ENCODE measurements at regions not wholly inside any gene's neighbourhood (a gene's known extent, or its start where the extent isn't known, plus 50 kb on each side); places are given as distances from the start of the nearest gene placed in this dataset.

GRCh38 chr14:66293533-66294105 lies 192.6 kb upstream of the CCDC196 start:
- Histone ChIP-seq H3K36me3 (ENCODE audit: control insufficient read depth, insufficient read depth, low read length) (no peaks in the 10 kb centered on the region), H3K9me3 (ENCODE audit: control insufficient read depth, low read length) (peaks cover 6% of the 10 kb centered on the region), H3K27ac (ENCODE audit: low read depth, low read length) (no peak overlapping the region), H3K27me3 (ENCODE audit: control insufficient read depth, insufficient read depth, low read length, poor library complexity, severe bottlenecking) (no peaks in the 10 kb centered on the region), H3K4me1 (ENCODE audit: control insufficient read depth, insufficient read depth, low read length) (no peaks in the 10 kb centered on the region), H3K4me3 (ENCODE audit: low read length) (no peak overlapping the region), H3K9ac (ENCODE audit: extremely low read depth, low read length, poor library complexity, severe bottlenecking) (no peak overlapping the region)
- Mint-ChIP-seq H3K9me3 (peaks cover 5% of the 10 kb centered on the region), H3K27ac (no peak overlapping the region), H3K4me3 (no peak overlapping the region), H3K36me3 (ENCODE audit: low read depth) (no peaks in the 10 kb centered on the region), H3K27me3 (ENCODE audit: insufficient read depth) (peaks cover 12% of the 10 kb centered on the region), H3K4me1 (no peaks in the 10 kb centered on the region)
- TF ChIP-seq, protein P1, sequence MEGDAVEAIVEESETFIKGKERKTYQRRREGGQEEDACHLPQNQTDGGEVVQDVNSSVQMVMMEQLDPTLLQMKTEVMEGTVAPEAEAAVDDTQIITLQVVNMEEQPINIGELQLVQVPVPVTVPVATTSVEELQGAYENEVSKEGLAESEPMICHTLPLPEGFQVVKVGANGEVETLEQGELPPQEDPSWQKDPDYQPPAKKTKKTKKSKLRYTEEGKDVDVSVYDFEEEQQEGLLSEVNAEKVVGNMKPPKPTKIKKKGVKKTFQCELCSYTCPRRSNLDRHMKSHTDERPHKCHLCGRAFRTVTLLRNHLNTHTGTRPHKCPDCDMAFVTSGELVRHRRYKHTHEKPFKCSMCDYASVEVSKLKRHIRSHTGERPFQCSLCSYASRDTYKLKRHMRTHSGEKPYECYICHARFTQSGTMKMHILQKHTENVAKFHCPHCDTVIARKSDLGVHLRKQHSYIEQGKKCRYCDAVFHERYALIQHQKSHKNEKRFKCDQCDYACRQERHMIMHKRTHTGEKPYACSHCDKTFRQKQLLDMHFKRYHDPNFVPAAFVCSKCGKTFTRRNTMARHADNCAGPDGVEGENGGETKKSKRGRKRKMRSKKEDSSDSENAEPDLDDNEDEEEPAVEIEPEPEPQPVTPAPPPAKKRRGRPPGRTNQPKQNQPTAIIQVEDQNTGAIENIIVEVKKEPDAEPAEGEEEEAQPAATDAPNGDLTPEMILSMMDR (conservative IDR thresholded peaks at IDR 0.05) = no peak
- no peak for DNase-seq
- 81 to 94% methylated on average over 2 to 3 of the region's 3 CpGs for WGBS, 2 experiments (ENCODE audit: insufficient coverage in 1 of 2, insufficient read length in 1 of 2)

- no peaks in the 10 kb centered on the region for H3K4me1 ChIP-seq (ENCODE audit: control insufficient read depth, insufficient read depth, low read length)
- no peaks in the 10 kb centered on the region for H3K36me3 ChIP-seq (ENCODE audit: control insufficient read depth, insufficient read depth, low read length)
- WGBS, 2 experiments (ENCODE audit: insufficient coverage in 1 of 2, insufficient read length in 1 of 2) = 79 to 98% methylated on average over 2 of the region's 2 CpGs
- H3K9ac ChIP-seq (ENCODE audit: extremely low read depth, low read length, poor library complexity, severe bottlenecking) = no peak overlapping the region
- H3K9me3 ChIP-seq (ENCODE audit: control insufficient read depth, low read length) = no peaks in the 10 kb centered on the region
- Mint-ChIP-seq H3K27me3 (ENCODE audit: insufficient read depth) (peaks cover 20% of the 10 kb centered on the region), H3K27ac (no peak overlapping the region), H3K4me3 (no peak overlapping the region), H3K4me1 (no peaks in the 10 kb centered on the region), H3K9me3 (peaks cover 17% of the 10 kb centered on the region), H3K36me3 (ENCODE audit: low read depth) (no peaks in the 10 kb centered on the region)
- no peak overlapping the region for H3K4me3 ChIP-seq (ENCODE audit: low read length)
- no peak for DNase-seq
- no peak overlapping the region for H3K27ac ChIP-seq (ENCODE audit: low read depth, low read length)
- no peaks in the 10 kb centered on the region for H3K27me3 ChIP-seq (ENCODE audit: control insufficient read depth, insufficient read depth, low read length, poor library complexity, severe bottlenecking)
- TF ChIP-seq, protein P1 (conservative IDR thresholded peaks at IDR 0.05) = no peak
Measured at GRCh38 chr14:66295386-66295785, 190.8 kb upstream of the CCDC196 start.

DNA sequence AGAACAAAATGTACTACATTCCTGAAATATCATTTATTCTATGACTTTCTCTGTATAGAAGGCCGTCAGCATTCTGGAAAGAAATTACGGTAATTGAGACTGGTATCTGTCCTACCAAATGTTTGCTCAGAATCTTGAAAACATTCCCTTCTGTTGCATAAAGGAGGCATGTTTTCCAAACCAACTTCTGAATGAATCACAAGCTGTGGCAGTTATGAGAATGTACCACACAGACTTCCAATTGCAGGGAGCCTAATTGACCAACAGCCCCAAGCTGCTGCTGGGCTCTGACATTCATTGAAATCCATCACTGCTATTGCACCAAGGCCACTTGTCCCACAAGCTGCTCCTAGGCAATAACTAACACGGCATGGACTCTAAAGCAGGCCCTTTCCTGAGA lies 185.3 kb upstream of the CCDC196 start:
- Mint-ChIP-seq H3K27me3 (ENCODE audit: insufficient read depth) (peaks cover 19% of the 10 kb centered on the region), H3K4me3 (no peak overlapping the region), H3K4me1 (no peaks in the 10 kb centered on the region), H3K27ac (no peak overlapping the region), H3K36me3 (ENCODE audit: low read depth) (no peaks in the 10 kb centered on the region), H3K9me3 (peaks cover 39% of the 10 kb centered on the region)
- Histone ChIP-seq H3K27ac (ENCODE audit: low read depth, low read length) (no peak overlapping the region), H3K4me3 (ENCODE audit: low read length) (no peak overlapping the region), H3K4me1 (ENCODE audit: control insufficient read depth, insufficient read depth, low read length) (no peaks in the 10 kb centered on the region), H3K36me3 (ENCODE audit: control insufficient read depth, insufficient read depth, low read length) (no peaks in the 10 kb centered on the region), H3K27me3 (ENCODE audit: control insufficient read depth, insufficient read depth, low read length, poor library complexity, severe bottlenecking) (no peaks in the 10 kb centered on the region), H3K9me3 (ENCODE audit: control insufficient read depth, low read length) (peaks cover 11% of the 10 kb centered on the region), H3K9ac (ENCODE audit: extremely low read depth, low read length, poor library complexity, severe bottlenecking) (no peak overlapping the region)
- WGBS, 2 experiments (ENCODE audit: insufficient coverage in 1 of 2, insufficient read length in 1 of 2) = 96% methylated on average over 3 of the region's 3 CpGs
- TF ChIP-seq, protein P1 (conservative IDR thresholded peaks at IDR 0.05) = no peak
- DNase-seq = no peak

Measured in endodermal cell (in vitro differentiated cells).